HEK293T (cell line): ENCODE measurements at regions not wholly inside any gene's neighbourhood (a gene's known extent, or its start where the extent isn't known, plus 50 kb on each side); places are given as distances from the start of the nearest gene placed in this dataset.

Experiments
- CTCF ChIA-PET: fragments of 350-600 bp; formaldehyde crosslinking; extraction: SDS; loops from one replicate; lab custom pipeline; 2021; ENCODE audit warnings: antibody characterized with exemption, inconsistent platforms; lab: Yijun Ruan, JAX
- POLR2A ChIA-PET: fragments of 350-600 bp; formaldehyde crosslinking; extraction: SDS; loops from one replicate; lab custom pipeline; 2020; ENCODE audit warnings: antibody characterized with exemption, inconsistent platforms; lab: Yijun Ruan, JAX
- DNase-seq: peaks from one replicate; pipeline ENCODE4 v3.0.0; 2012; ENCODE audit warnings: mixed read lengths; ENCODE audit errors: extremely low spot score
- ARNT ChIP-seq: fragments of 450-650 bp; IDR thresholded peaks from 2 replicates; pipeline ENCODE4 v1.6.1; 2017; ENCODE audit warnings: mild to moderate bottlenecking
- BHLHE40 ChIP-seq: fragments of 450-650 bp; IDR thresholded peaks from 2 replicates; pipeline ENCODE4 v1.6.1; 2016; ENCODE audit warnings: mild to moderate bottlenecking, moderate library complexity, borderline replicate concordance
- CTBP1 ChIP-seq: fragments of 450-650 bp; IDR thresholded peaks from 2 replicates; pipeline ENCODE4 v1.6.1; 2016; ENCODE audit warnings: borderline replicate concordance
- ELF4 ChIP-seq: fragments of 450-650 bp; IDR thresholded peaks from 2 replicates; pipeline ENCODE4 v1.6.1; 2017; ENCODE audit warnings: antibody characterized with exemption
- FOXA1 ChIP-seq: fragments of 450-650 bp; IDR thresholded peaks from 2 replicates; pipeline ENCODE4 v1.6.1; 2016; ENCODE audit warnings: mild to moderate bottlenecking
- FOXK2 ChIP-seq: fragments of 450-650 bp; IDR thresholded peaks from 2 replicates; pipeline ENCODE4 v1.6.1; 2016; ENCODE audit warnings: mild to moderate bottlenecking
- FOXM1 ChIP-seq: fragments of 450-650 bp; IDR thresholded peaks from 2 replicates; pipeline ENCODE4 v1.6.1; 2017; ENCODE audit warnings: mild to moderate bottlenecking, borderline replicate concordance
- HDGF ChIP-seq: fragments of 450-650 bp; IDR thresholded peaks from 2 replicates; pipeline ENCODE4 v1.6.1; 2017; ENCODE audit warnings: antibody characterized with exemption, borderline replicate concordance
- L3MBTL2 ChIP-seq: fragments of 450-650 bp; conservative IDR thresholded peaks from 2 replicates; pipeline ENCODE4 v1.6.1; 2016; ENCODE audit warnings: mild to moderate bottlenecking
- LEF1 ChIP-seq: fragments of 450-650 bp; IDR thresholded peaks from 2 replicates; pipeline ENCODE4 v1.6.1; 2017; ENCODE audit warnings: mild to moderate bottlenecking, borderline replicate concordance
- NFRKB ChIP-seq: fragments of 450-650 bp; IDR thresholded peaks from 2 replicates; pipeline ENCODE4 v1.6.1; 2016; ENCODE audit warnings: mild to moderate bottlenecking, moderate library complexity
- SP1 ChIP-seq: fragments of 450-650 bp; IDR thresholded peaks from 2 replicates; pipeline ENCODE4 v1.6.1; 2017
- SUZ12 ChIP-seq: fragments of 450-650 bp; IDR thresholded peaks from 2 replicates; pipeline ENCODE4 v1.6.1; 2016; ENCODE audit warnings: mild to moderate bottlenecking
- TARDBP ChIP-seq: fragments of 450-650 bp; IDR thresholded peaks from 2 replicates; pipeline ENCODE4 v1.6.1; 2016
- ZNF384 ChIP-seq: fragments of 450-650 bp; IDR thresholded peaks from 2 replicates; pipeline ENCODE4 v1.6.1; 2016
- TF ChIP-seq, protein P1 (sequence below): fragments of 450-650 bp; IDR thresholded peaks from 2 replicates; pipeline ENCODE4 v1.6.1; 2016

DNA sequence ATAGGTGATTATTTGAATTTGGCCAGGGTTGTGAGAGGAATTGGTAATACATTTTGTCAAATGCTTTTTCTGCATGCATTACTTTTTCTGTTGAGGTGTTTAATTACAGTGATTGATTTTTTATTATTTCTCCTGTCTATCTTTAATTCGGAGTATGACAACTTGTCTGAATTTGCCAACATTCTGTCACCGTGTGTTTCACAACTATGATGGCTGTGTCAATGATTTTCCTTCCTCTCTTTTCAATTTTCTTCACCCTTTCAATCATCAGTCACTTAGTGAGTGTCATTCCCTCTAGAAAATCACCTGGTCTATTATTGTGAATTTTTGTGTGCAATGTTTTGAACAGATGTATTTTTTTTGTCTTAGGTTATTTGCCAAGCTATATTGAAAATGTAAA is 1221.4 kb upstream of the CDH18 start:
- ChIA-PET POLR2A (no interaction called here), CTCF (no interaction called here)
- no peak for DNase-seq
- TF ChIP-seq ZNF384 (no peak), HDGF (no peak), LEF1 (no peak), SUZ12 (no peak), FOXM1 (no peak), ARNT (no peak), NFRKB (no peak), CTBP1 (no peak), SP1 (no peak), FOXA1 (no peak), BHLHE40 (no peak), FOXK2 (no peak), ELF4 (no peak), L3MBTL2 (no peak), TARDBP (no peak)
- TF ChIP-seq, protein P1, sequence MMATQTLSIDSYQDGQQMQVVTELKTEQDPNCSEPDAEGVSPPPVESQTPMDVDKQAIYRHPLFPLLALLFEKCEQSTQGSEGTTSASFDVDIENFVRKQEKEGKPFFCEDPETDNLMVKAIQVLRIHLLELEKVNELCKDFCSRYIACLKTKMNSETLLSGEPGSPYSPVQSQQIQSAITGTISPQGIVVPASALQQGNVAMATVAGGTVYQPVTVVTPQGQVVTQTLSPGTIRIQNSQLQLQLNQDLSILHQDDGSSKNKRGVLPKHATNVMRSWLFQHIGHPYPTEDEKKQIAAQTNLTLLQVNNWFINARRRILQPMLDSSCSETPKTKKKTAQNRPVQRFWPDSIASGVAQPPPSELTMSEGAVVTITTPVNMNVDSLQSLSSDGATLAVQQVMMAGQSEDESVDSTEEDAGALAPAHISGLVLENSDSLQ, result no peak

DNA sequence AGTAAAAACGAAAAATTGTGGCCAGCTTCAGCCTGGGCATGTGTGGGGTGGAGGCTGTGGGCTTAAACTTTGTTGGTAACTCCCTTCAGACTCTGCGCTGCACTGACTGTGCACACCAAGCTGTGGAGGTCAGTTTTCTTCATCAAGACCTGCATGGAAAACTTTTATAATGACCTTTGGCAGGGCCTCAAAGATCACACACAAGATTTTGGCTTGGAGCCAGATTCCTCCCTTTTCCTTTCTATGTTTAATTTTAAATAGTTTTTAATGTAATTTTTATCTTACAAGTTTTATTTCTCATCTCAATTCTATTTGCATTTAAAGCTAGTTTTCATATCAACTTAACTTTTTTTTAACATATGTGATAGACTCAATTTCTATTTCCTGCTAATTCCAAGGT is 1211.1 kb upstream of the CDH18 start:
- ChIA-PET POLR2A (no interaction called here), CTCF (no interaction called here)
- no peak for DNase-seq
- TF ChIP-seq SUZ12 (no peak), CTBP1 (no peak), FOXM1 (no peak), NFRKB (no peak)

DNA sequence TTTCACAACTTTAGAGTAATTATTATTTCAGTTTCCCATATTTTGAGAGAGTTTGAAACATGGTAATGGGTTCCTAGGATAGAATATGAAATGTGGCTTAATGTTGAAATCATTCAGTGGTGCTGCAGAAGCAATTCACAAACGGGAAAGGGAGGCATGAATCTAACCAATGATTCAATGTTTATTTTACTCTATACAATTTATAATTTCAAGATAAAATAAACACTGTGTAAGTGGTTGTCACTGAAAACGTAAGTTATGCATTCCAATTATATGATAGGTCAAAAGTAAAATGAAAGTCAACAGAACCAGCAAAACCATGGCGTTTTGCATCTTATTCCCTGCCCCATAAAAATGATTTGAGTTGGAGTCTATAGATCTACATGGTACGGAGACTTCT is 1207.1 kb upstream of the CDH18 start:
- DNase-seq, result no peak
- POLR2A ChIA-PET, result no interaction called here
- CTCF ChIA-PET, result no interaction called here
- TF ChIP-seq ZNF384 (no peak), FOXK2 (no peak), TARDBP (no peak), NFRKB (no peak), SUZ12 (no peak), CTBP1 (no peak), FOXM1 (no peak), FOXA1 (no peak), ARNT (no peak), LEF1 (no peak), HDGF (no peak), BHLHE40 (no peak), ELF4 (no peak), SP1 (no peak), L3MBTL2 (no peak)
- TF ChIP-seq, protein P1, result no peak

DNA sequence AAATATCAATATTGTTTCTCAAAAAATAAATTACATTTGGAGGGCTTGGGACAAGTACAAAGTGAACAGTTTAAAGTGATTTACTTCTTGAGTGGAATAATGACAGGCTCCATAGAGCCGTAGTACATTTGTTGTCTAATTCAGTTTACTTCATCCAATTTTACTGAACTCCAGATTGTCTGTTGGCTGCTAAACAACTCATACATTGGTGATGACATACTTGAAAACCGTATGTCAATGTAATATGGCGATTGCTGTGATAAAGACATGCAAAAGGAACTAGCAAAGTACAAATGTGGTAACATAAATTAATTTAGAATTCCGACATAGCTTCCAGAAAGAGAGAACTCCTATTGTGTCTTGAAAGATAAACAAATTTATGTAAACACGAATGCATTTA is 1197.5 kb upstream of the CDH18 start:
- no peak for DNase-seq
- TF ChIP-seq TARDBP, result no peak
- TF ChIP-seq FOXA1, result no peak
- TF ChIP-seq ELF4, result no peak
- TF ChIP-seq CTBP1, result no peak
- TF ChIP-seq NFRKB, result no peak
- TF ChIP-seq FOXK2, result no peak
- TF ChIP-seq HDGF, result no peak
- TF ChIP-seq ARNT, result no peak
- TF ChIP-seq SP1, result no peak
- no peak for TF ChIP-seq FOXM1
- no peak for TF ChIP-seq L3MBTL2
- no peak for TF ChIP-seq LEF1
- TF ChIP-seq ZNF384, result no peak
- TF ChIP-seq, protein P1, result no peak
- TF ChIP-seq BHLHE40, result no peak
- no peak for TF ChIP-seq SUZ12
- CTCF ChIA-PET, result no interaction called here
- POLR2A ChIA-PET, result no interaction called here

DNA sequence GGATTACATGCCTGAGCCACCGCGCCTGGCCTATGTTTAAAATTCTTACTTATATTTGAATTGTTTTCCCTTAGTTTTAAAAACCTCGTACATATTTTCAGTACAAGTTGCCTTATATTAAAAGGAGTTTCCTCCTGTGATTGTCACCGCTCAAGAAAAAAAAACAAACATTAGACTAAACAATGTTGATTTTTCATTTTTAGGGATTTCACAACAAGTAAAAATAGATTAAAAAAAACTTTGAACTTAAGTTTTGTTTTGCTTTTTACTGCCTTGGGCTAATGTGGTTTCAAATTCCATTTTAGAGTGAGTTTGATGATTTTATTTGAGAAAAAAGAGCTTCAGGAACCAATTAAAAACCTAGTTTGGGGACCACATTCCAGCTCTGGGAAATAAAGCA is 1196.6 kb upstream of the CDH18 start:
- TF ChIP-seq, protein P1, result no peak
- TF ChIP-seq ARNT (no peak), SUZ12 (no peak), ZNF384 (no peak), CTBP1 (no peak), LEF1 (no peak), NFRKB (no peak), FOXA1 (no peak), HDGF (no peak), FOXK2 (no peak), BHLHE40 (no peak), FOXM1 (no peak), SP1 (no peak), L3MBTL2 (no peak), TARDBP (no peak), ELF4 (no peak)
- no peak for DNase-seq
- CTCF ChIA-PET, result no interaction called here
- POLR2A ChIA-PET, result no interaction called here

DNA sequence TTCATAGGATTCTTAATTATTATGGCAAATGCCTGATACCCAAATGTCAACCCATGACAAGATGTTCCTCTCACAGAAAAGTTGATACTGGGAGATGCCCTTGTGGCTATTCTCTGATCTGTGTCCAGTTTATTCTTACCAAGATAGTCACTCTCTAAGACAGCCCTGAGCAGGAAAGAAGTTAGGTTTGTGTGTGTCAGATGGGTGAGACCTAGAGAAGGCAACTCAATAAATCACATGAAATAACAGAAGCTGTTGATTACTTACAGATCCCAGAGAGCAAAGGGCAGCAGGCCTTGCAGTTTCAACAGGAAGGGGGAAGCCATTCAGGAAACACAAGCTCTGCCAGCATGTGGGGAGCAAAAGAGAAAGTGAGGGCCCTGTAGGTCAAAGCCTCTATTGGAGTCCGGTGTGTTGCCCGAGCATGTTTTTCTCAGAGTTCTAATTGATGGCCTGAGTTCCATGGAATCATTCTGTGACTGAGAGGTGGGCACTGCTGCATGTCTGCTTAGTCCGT is 1193.7 kb upstream of the CDH18 start:
- no peak for DNase-seq
- ChIA-PET CTCF (interaction anchor here (0.6 kb wide), 1 partner anchor 10 kb away, joined by 3 read pairs; no protein-coding TSS in a partner anchor), POLR2A (no interaction called here)
- TF ChIP-seq ARNT, result no peak
- no peak for TF ChIP-seq NFRKB
- no peak for TF ChIP-seq FOXM1
- TF ChIP-seq FOXA1, result no peak
- no peak for TF ChIP-seq ZNF384
- no peak for TF ChIP-seq L3MBTL2
- no peak for TF ChIP-seq FOXK2
- TF ChIP-seq, protein P1, result no peak
- no peak for TF ChIP-seq CTBP1
- no peak for TF ChIP-seq BHLHE40
- no peak for TF ChIP-seq LEF1
- TF ChIP-seq TARDBP, result no peak
- TF ChIP-seq ELF4, result no peak
- no peak for TF ChIP-seq HDGF
- TF ChIP-seq SP1, result no peak
- TF ChIP-seq SUZ12, result no peak
